Pancreas (tissue), 10 donors: ENCODE measurements at regions not wholly inside any gene's neighbourhood (a gene's known extent, or its start where the extent isn't known, plus 50 kb on each side); places are given as distances from the start of the nearest gene placed in this dataset.

Experiments
- ATAC-seq, 4 donors: fragments of 200-7000 bp; cut with Tn5 transposase; one replicate each; pipeline versions ENCODE4 v1.8.0 to v1.9.1; 2020; ENCODE audit warnings: mild to moderate bottlenecking in 4 of 4, moderate library complexity in 4 of 4
- DNase-seq, 6 donors: peaks; one replicate each; pipeline ENCODE4 v3.0.0-alpha.2; 2020
- FAIRE-seq: peaks from 2 replicates; lab custom pipeline; 2012; peaks lifted over from hg19 to GRCh38; lab: Jason Lieb, UNC
- H3K27ac ChIP-seq, 4 donors: fragments of 200-600 bp; sonication (generic); 1 replicate in 3 of 4; 2 replicates in 1 of 4; pipeline versions ENCODE4 v1.5.0 to v1.8.0; 2020
- H3K27me3 ChIP-seq, 4 donors: fragments of 200-600 bp; one replicate each; pipeline ENCODE4 v1.8.0; 2021
- H3K36me3 ChIP-seq, 3 donors: fragments of 200-600 bp; sonication (generic) in 1 of 3; one replicate each; pipeline versions ENCODE4 v1.5.0 to v1.8.0; 2020 to 2021
- H3K4me1 ChIP-seq, 3 donors: fragments of 200-600 bp; one replicate each; pipeline ENCODE4 v1.8.0; 2021
- H3K4me3 ChIP-seq, 4 donors: fragments of 200-600 bp; sonication (generic) in 2 of 4; one replicate each; pipeline versions ENCODE4 v1.5.0 to v1.8.0; 2020 to 2021
- H3K9me3 ChIP-seq, 4 donors: fragments of 200-600 bp; one replicate each; pipeline ENCODE4 v1.8.0; 2021
- CTCF ChIP-seq, 4 donors: fragments of 200-600 bp; sonication (generic) in 3 of 4; IDR thresholded peaks; one replicate each; pipeline versions ENCODE4 v1.5.0 to v1.8.0; 2021; ENCODE audit warnings: antibody characterized with exemption in 4 of 4
- WGBS, 2 donors: extraction: QIAGEN DNeasy Blood & Tissue Kit; methylation state at CpG; one replicate each; pipeline ENCODE4 v1.1.7; 2013; 5-methylcytosine and 5-hydroxymethylcytosine counted together
- intact Hi-C, 3 donors: fragments of 100-400 bp; cut with DNase I; formaldehyde crosslinking; loops; one replicate each; pipeline versions ENCODE4 v1.11.1 to v1.14.2; 2022
- donor health status: healthy with polysubstance abuse.
- donor health status: DM: no; HTN: no; CAD: no; lungs with moderate emphysema.
- donor health status: DM: no; HTN: no; CAD: no.
- donor health status: control.
- donor health status: control.
- donor health status: Bipolar disorder and iron deficiency.
- donor health status: DM: yes; HTN: yes; CAD: no.
- donor health status: DM: no; HTN: no; CAD: no.
- donor health status: DM: no; HTN: no; CAD: no.
- donor health status: DM: yes; HTN: yes; CAD: no.

- H3K4me1 ChIP-seq, result no peaks in the 10 kb centered on the region
- no peak overlapping the region for H3K4me3 ChIP-seq
- no peaks in the 10 kb centered on the region for H3K27me3 ChIP-seq
- no peak for FAIRE-seq
- H3K27ac ChIP-seq, result no peak overlapping the region
- H3K36me3 ChIP-seq, result no peaks in the 10 kb centered on the region
- no peaks in the 10 kb centered on the region for H3K9me3 ChIP-seq
- 66 to 75% methylated on average over 9 of the region's 9 CpGs for WGBS, 2 donors
- no peak for TF ChIP-seq CTCF (IDR thresholded peaks at IDR 0.05)
- intact Hi-C loops, result no loop called here
- ATAC-seq, result no peak
- no peak for DNase-seq
These were observed 133.0 kb upstream of the FRY start for GRCh38 chr13:31898378-31899071.

GRCh38 chr13:31901985-31902384 lies 129.6 kb upstream of the FRY start:
- intact Hi-C loops, result no loop called here

GRCh38 chr13:31903111-31903815 lies 128.3 kb upstream of the FRY start:
- 81 to 84% methylated on average over 7 of the region's 7 CpGs for WGBS, 2 donors
- FAIRE-seq (no peak), ATAC-seq (no peak), DNase-seq (no peak)
- no peak overlapping the region for H3K27ac ChIP-seq
- no peaks in the 10 kb centered on the region for H3K9me3 ChIP-seq
- H3K36me3 ChIP-seq, result no peaks in the 10 kb centered on the region
- intact Hi-C loops, result no loop called here
- TF ChIP-seq CTCF (IDR thresholded peaks at IDR 0.05), result no peak
- no peaks in the 10 kb centered on the region for H3K27me3 ChIP-seq
- H3K4me1 ChIP-seq, result peaks cover 0 to 2% (median 0%) of the 10 kb centered on the region in 3 donors
- H3K4me3 ChIP-seq, result no peak overlapping the region

More at GRCh38 chr13:31901985-31902384, 129.6 kb upstream of the FRY start:
- no peak for ATAC-seq
- Histone ChIP-seq H3K4me3 (no peak overlapping the region), H3K4me1 (peaks cover 0 to 2% (median 0%) of the 10 kb centered on the region in 3 donors), H3K27me3 (no peaks in the 10 kb centered on the region), H3K9me3 (no peaks in the 10 kb centered on the region), H3K36me3 (no peaks in the 10 kb centered on the region), H3K27ac (no peak overlapping the region)
- no peak for DNase-seq
- WGBS, 2 donors, result 82 to 91% methylated on average over 2 of the region's 2 CpGs
- no peak for FAIRE-seq
- TF ChIP-seq CTCF (IDR thresholded peaks at IDR 0.05), result no peak

- no peak overlapping the region for H3K27ac ChIP-seq
- intact Hi-C loops, result no loop called here
- no peaks in the 10 kb centered on the region for H3K36me3 ChIP-seq
- DNase-seq (no peak), ATAC-seq (no peak), FAIRE-seq (no peak)
- no peaks in the 10 kb centered on the region for H3K27me3 ChIP-seq
- no peaks in the 10 kb centered on the region for H3K9me3 ChIP-seq
- H3K4me3 ChIP-seq, result no peak overlapping the region
- WGBS, 2 donors, result 67 to 73% methylated on average over 6 of the region's 6 CpGs
- TF ChIP-seq CTCF (IDR thresholded peaks at IDR 0.05), result no peak
- peaks cover 0 to 7% (median 2%) of the 10 kb centered on the region in 3 donors for H3K4me1 ChIP-seq
These were observed 126.4 kb upstream of the FRY start for GRCh38 chr13:31904941-31905824.
